ENCODE measurements at regions not wholly inside any gene's neighbourhood (a gene's known extent, or its start where the extent isn't known, plus 50 kb on each side); places are given as distances from the start of the nearest gene placed in this dataset.

- DNase-seq = no peak
Observed at GRCh38 chr15:87267798-87268197, 988.7 kb downstream of the NTRK3 start.

DNA sequence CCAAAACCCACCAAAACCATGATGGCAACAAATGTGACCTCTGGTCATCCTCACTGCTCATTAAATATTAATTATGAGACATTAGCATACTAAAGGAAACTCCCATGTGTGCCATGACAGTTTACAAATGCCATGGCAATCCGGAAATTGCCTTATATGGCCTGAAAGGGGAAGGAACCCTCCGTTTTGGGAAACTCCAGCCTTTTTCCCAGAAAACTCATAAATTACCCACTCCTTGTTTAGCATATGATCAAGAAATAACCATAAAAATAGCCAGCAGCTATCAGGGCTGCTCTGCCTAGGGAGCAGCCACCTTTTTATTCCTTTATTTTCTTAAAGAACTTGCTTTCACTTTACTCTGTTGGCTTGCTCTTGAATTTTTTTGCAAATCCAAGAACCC lies 992.7 kb downstream of the NTRK3 start:
- DNase-seq = no peak

DNA sequence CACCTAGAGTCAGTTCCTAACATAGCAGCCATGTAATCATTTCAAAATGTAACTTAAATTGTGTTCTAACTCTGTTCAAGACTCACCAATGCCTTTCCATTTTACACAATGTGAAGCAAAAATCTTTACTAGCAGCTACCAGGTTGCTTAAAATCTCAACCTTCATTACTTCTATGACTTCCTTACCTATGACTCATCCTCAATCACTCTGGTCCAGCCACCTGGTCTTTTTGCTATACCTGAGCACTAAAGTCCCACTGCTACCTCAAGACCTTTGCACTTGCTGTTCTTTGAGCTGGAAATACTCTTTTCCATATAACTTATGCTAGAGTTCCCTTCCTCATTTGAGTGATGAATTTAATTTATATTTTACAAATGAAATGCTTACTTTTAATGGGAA lies 993.2 kb downstream of the NTRK3 start:
- DNase-seq = no peak

- no peak for DNase-seq
Observed at GRCh38 chr15:87245592-87245991, 1010.9 kb downstream of the NTRK3 start.

- no peak for DNase-seq
Observed at GRCh38 chr15:87243474-87243873, 1013.1 kb downstream of the NTRK3 start.

DNA sequence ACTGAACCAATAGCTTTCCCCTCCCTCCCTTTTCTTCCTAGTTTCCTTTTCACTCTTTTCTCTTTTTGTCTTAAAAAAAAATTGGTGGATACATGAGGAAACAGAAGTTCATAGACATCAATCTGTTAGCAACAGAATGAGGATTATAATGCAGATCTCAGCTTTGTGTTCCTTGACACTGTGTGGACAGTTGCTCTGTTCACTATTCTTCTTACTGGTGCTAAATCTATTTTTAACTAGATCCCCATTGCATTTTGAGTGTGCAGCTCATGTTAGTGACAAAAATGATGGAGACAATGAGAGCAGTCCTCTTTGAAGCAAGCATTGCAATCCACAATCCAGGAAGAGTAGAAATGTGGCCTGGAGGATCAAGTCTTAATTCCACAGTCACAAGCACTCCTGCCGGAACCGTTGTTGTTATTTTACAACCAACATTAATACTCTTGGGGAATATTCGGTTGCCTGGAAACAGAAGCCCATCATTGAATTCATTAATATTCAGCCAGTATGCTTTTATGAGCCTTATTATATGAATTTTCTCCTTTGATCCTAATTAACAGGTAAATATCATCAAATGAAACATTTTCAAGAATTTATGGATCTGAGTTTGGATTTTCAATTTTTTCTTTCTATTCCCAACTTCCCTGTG lies 1016.8 kb downstream of the NTRK3 start:
- DNase-seq = no peak

DNA sequence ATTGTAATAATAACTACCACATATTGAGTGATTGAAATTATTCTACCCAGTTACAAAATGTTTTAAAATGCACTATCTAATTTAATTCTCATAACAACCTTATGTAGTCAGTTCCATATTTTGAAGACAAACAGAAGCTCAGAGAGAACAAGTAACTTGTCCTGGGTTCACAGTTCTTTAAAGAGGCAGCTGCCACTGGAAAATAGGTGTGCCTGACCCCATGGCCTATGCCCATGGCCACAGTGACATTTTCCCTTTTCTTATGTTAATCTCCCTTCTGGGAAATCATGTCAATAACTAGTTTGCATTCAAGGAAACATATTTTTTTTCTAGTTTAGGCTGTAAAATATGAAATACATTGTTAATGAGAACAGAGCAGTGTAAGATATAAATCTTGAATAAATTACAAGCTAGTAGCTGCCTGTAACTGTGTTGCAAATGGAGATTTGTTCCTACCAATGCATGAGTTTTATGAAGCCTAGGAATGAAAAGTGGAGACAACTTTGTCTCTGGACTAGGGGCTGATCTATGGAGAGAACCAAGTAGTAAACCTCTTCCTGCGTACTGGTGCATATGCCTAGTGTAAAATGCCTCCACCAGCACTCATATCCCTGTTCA lies 1018.0 kb downstream of the NTRK3 start:
- DNase-seq = no peak

- DNase-seq = no peak
Observed at GRCh38 chr15:87228460-87228859, 1028.1 kb downstream of the NTRK3 start.

- no peak for DNase-seq
Observed at GRCh38 chr15:87227846-87228245, 1028.7 kb downstream of the NTRK3 start.

DNA sequence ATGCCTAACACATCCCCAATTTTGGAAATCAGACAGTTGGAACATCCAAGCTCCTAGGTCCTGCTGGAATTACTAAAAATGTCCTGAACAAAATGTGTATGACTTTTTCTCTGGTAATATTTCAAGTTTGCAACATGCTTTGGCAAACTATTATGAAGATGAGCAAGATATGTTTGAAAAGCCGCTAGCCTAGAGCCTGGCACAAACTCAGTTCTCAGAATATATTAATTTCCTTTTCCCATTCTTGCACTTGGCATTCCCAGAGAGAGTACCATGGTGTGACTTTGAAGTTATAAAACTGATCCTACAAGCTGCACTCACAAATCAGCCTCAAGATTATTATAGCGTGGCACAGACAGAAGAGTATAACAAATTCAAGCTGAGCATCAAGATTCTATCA lies 1031.1 kb downstream of the NTRK3 start:
- no peak for DNase-seq

GRCh38 chr15:87224404-87224803 lies 1032.1 kb downstream of the NTRK3 start:
- DNase-seq = no peak

GRCh38 chr15:87219650-87220615 lies 1036.6 kb downstream of the NTRK3 start:
- DNase-seq = no peak

GRCh38 chr15:87215100-87215499 lies 1041.4 kb downstream of the NTRK3 start:
- no peak for DNase-seq

GRCh38 chr15:87213626-87214025 lies 1042.9 kb downstream of the NTRK3 start:
- DNase-seq = no peak

GRCh38 chr15:87212041-87212440 lies 1044.5 kb downstream of the NTRK3 start:
- DNase-seq = no peak

- DNase-seq = no peak
Observed at GRCh38 chr15:87211547-87211946, 1045.0 kb downstream of the NTRK3 start.

GRCh38 chr15:87209891-87210689 lies 1046.4 kb downstream of the NTRK3 start:
- DNase-seq = no peak

- no peak for DNase-seq
Observed at GRCh38 chr15:87207990-87208580, 1048.5 kb downstream of the NTRK3 start.

- DNase-seq = no peak
Observed at GRCh38 chr15:87207251-87207650, 1049.3 kb downstream of the NTRK3 start.

DNA sequence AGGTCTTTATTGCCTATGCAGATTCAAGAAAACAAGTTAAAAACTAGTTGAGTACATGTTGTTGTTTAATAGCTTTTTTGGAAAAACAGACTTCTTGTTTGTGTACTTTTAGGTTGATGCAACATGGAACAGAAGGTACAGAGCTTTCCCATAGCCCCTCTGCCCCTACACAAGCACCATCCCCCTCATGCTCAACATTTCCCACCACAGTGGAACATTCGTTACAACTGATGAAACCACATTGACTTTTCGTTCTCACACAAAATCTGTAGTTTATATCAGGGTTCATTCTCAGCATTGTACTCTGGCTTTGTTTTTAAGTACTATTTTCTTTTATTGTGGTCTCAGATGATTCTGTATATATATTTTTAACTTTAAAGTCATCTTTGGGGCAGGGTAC lies 1054.6 kb downstream of the NTRK3 start:
- no peak for DNase-seq

- no peak for DNase-seq
Observed at GRCh38 chr15:87200149-87200548, 1056.4 kb downstream of the NTRK3 start.

Measured in amygdala (tissue), 56 donors.